PC-9 (cell line): ENCODE measurements at regions not wholly inside any gene's neighbourhood (a gene's known extent, or its start where the extent isn't known, plus 50 kb on each side); places are given as distances from the start of the nearest gene placed in this dataset.

ENCODE experiments used
- BruUV-seq: library from RNA; stranded (reverse); fragments of 400-500 nt; replicated peaks from 2 replicates; lab custom pipeline; 2021; lab: Mats Ljungman, UMichigan
- CTCF ChIA-PET: fragments of 300-600 bp; sonication (Branson Sonifier 250); formaldehyde crosslinking; loops from one replicate; lab custom pipeline; 2022; ENCODE audit warnings: antibody characterized with exemption; lab: Charles Lee
- POLR2A ChIA-PET: fragments of 300-600 bp; sonication (Branson Sonifier 250); formaldehyde crosslinking; loops from one replicate; lab custom pipeline; 2022; ENCODE audit warnings: antibody characterized with exemption; ENCODE audit not compliant: unreplicated experiment; lab: Charles Lee
- DNase-seq, 2 experiments: peaks; one replicate each; pipeline versions ENCODE4 v3.0.0 to v3.0.0-alpha.2; 2015 to 2022; ENCODE audit warnings: mixed read lengths in 1 of 2
- H2AFZ ChIP-seq: fragments of 200-600 bp; sonication (generic); 2 replicates; pipeline ENCODE4 v1.8.1; 2017; ENCODE audit warnings: antibody characterized with exemption
- H3F3A ChIP-seq: fragments of 200-600 bp; sonication (generic); 2 replicates; pipeline ENCODE4 v1.8.1; 2017; ENCODE audit warnings: antibody characterized with exemption, mild to moderate bottlenecking, low read depth; ENCODE audit not compliant: insufficient read depth
- H3K27ac ChIP-seq: fragments of 200-600 bp; sonication (generic); 2 replicates; pipeline ENCODE4 v1.6.1; 2016; ENCODE audit warnings: mixed run types
- H3K27me3 ChIP-seq: fragments of 200-600 bp; sonication (generic); 2 replicates; pipeline ENCODE4 v1.6.1; 2016; ENCODE audit warnings: low read depth, mixed run types; ENCODE audit not compliant: insufficient read depth
- H3K36me3 ChIP-seq: fragments of 200-600 bp; sonication (generic); 2 replicates; pipeline ENCODE4 v1.6.1; 2016; ENCODE audit warnings: low read depth, mixed run types
- H3K4me1 ChIP-seq: fragments of 200-600 bp; sonication (generic); replicated peaks from 2 replicates; pipeline ENCODE4 v1.6.1; 2016; ENCODE audit warnings: mixed run types; ENCODE audit not compliant: insufficient read depth
- H3K4me2 ChIP-seq: fragments of 200-600 bp; sonication (generic); 2 replicates; pipeline ENCODE4 v1.6.1; 2017; ENCODE audit warnings: mixed run types
- H3K4me3 ChIP-seq: fragments of 200-600 bp; sonication (generic); 2 replicates; pipeline ENCODE4 v1.6.1; 2016; ENCODE audit warnings: mixed run types
- H3K79me2 ChIP-seq: fragments of 200-600 bp; sonication (generic); 2 replicates; pipeline ENCODE4 v1.6.1; 2017; ENCODE audit warnings: low read depth, mixed run types
- H3K9me2 ChIP-seq: fragments of 200-600 bp; sonication (generic); 2 replicates; pipeline ENCODE4 v1.8.1; 2017; ENCODE audit warnings: mild to moderate bottlenecking; ENCODE audit not compliant: insufficient read depth
- H3K9me3 ChIP-seq: fragments of 200-600 bp; sonication (generic); 2 replicates; pipeline ENCODE4 v1.8.1; 2016; ENCODE audit warnings: low read depth; ENCODE audit not compliant: insufficient read depth
- H4K20me1 ChIP-seq: fragments of 200-600 bp; sonication (generic); 2 replicates; pipeline ENCODE4 v1.8.1; 2017; ENCODE audit not compliant: insufficient read depth
- EZH2 ChIP-seq: fragments of 200-600 bp; sonication (generic); IDR thresholded peaks from 2 replicates; pipeline ENCODE4 v1.8.0; 2017; ENCODE audit warnings: antibody characterized with exemption, low read depth
- intact Hi-C: fragments of 100-400 bp; cut with micrococcal nuclease; formaldehyde crosslinking; loops from one replicate; pipeline ENCODE4 v1.10.0; 2022; ENCODE audit not compliant: unreplicated experiment
- TF ChIP-seq, protein P1 (sequence below): fragments of 200-600 bp; sonication (generic); conservative IDR thresholded peaks from 2 replicates; pipeline ENCODE4 v1.6.1; 2017; ENCODE audit warnings: mixed run types, antibody characterized with exemption, mild to moderate bottlenecking, moderate library complexity

DNA sequence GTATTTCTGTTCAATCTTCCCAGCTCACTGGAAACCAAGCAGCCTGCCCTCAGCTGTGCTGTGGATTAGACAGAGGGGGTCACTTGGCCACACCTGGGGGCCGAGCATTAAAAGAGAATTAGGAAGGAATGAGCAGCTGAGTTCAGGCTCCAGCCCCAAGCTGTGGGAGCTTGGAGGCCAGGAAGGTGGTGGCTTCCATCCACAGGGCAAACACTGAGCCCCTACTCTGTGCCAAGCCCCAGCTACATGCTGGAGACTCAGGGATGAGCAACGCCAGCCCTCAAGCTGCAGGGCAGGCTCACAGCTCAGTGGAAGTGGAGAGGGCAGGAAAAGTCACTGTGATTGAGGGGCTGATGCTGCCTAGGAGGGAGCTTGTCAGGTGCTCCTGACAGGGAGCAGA, 412.7 kb downstream of the BCL11B start:
- no peaks in the 10 kb centered on the region for H3K79me2 ChIP-seq
- intact Hi-C loops: no loop called here
- peaks cover 19% of the 10 kb centered on the region; the same call in 1 of the 2 replicates for H3K27me3 ChIP-seq
- H4K20me1 ChIP-seq: no peaks in the 10 kb centered on the region
- H3K27ac ChIP-seq: no peak overlapping the region
- H2AFZ ChIP-seq: no peak overlapping the region
- no peaks in the 10 kb centered on the region for H3K4me1 ChIP-seq
- no peaks in the 10 kb centered on the region for H3K9me2 ChIP-seq
- no peaks in the 10 kb centered on the region for H3K9me3 ChIP-seq
- BruUV-seq: no TSS peak
- H3F3A ChIP-seq: no peaks in the 10 kb centered on the region
- CTCF ChIA-PET: no interaction called here
- POLR2A ChIA-PET: no interaction called here
- DNase-seq: no peak
- no peak overlapping the region for H3K4me3 ChIP-seq
- no peak for TF ChIP-seq EZH2
- TF ChIP-seq, protein P1, sequence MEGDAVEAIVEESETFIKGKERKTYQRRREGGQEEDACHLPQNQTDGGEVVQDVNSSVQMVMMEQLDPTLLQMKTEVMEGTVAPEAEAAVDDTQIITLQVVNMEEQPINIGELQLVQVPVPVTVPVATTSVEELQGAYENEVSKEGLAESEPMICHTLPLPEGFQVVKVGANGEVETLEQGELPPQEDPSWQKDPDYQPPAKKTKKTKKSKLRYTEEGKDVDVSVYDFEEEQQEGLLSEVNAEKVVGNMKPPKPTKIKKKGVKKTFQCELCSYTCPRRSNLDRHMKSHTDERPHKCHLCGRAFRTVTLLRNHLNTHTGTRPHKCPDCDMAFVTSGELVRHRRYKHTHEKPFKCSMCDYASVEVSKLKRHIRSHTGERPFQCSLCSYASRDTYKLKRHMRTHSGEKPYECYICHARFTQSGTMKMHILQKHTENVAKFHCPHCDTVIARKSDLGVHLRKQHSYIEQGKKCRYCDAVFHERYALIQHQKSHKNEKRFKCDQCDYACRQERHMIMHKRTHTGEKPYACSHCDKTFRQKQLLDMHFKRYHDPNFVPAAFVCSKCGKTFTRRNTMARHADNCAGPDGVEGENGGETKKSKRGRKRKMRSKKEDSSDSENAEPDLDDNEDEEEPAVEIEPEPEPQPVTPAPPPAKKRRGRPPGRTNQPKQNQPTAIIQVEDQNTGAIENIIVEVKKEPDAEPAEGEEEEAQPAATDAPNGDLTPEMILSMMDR: no peak
- no peak overlapping the region for H3K4me2 ChIP-seq
- H3K36me3 ChIP-seq: no peaks in the 10 kb centered on the region

DNA sequence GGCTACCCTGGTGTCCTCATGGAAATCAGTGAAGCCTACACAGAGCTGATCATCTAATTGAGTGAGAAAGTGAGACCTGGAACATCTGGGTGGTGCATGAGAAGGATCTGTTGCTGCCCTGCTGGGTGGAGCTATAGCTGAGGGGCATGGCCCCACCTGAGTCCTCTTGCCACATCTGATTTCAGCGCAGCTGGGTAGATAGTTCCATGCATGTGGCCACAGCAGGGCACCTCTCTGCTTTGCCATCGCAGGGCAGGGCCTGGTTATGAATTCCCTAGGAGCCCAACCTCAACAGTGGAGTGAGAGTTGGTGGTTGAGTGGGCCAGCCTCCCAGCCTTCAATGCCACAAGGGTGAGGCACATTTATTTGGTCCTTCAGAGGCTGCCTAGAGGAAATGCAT, 407.8 kb downstream of the BCL11B start:
- TF ChIP-seq EZH2: no peak
- TF ChIP-seq, protein P1: no peak
- Histone ChIP-seq H4K20me1 (no peaks in the 10 kb centered on the region), H3K27ac (no peak overlapping the region), H3K4me3 (no peak overlapping the region), H3K27me3 (no peaks in the 10 kb centered on the region), H3K36me3 (no peaks in the 10 kb centered on the region), H3K79me2 (no peaks in the 10 kb centered on the region), H3F3A (no peaks in the 10 kb centered on the region), H3K4me1 (no peaks in the 10 kb centered on the region), H3K9me2 (no peaks in the 10 kb centered on the region), H3K4me2 (no peak overlapping the region), H3K9me3 (no peaks in the 10 kb centered on the region), H2AFZ (no peak overlapping the region)
- intact Hi-C loops: no loop called here
- CTCF ChIA-PET: no interaction called here
- DNase-seq: no peak
- BruUV-seq: no TSS peak
- POLR2A ChIA-PET: no interaction called here

DNA sequence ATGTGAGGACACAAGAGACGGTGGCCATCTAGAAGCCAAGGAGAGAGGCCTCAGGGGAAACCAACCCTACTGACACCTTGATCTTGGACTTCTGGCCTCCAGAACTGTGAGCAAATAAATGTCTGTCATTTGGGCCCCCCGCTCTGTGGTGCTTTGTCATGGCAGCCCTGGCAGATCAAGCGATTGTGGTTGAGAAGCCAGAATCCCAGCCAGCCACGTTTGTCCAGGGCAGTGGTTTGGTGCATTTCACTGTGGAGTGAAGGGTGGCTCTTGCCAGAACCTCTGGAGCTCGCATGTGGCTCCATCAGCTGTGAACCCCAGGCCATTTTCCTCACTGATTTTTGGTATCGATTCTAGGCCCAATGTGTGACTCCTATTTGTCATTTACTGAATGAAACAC, 404.9 kb downstream of the BCL11B start:
- ChIA-PET CTCF (no interaction called here), POLR2A (no interaction called here)
- Histone ChIP-seq H3K9me2 (no peaks in the 10 kb centered on the region), H3K27me3 (no peaks in the 10 kb centered on the region), H3K4me2 (no peak overlapping the region), H4K20me1 (no peaks in the 10 kb centered on the region), H3K36me3 (no peaks in the 10 kb centered on the region), H3F3A (no peaks in the 10 kb centered on the region), H3K4me3 (no peak overlapping the region), H3K9me3 (no peaks in the 10 kb centered on the region), H3K79me2 (no peaks in the 10 kb centered on the region), H3K4me1 (no peaks in the 10 kb centered on the region), H2AFZ (no peak overlapping the region), H3K27ac (no peak overlapping the region)
- TF ChIP-seq EZH2: no peak
- TF ChIP-seq, protein P1: no peak
- intact Hi-C loops: no loop called here
- BruUV-seq: no TSS peak
- no peak for DNase-seq
